Panc1 (cell line): ENCODE measurements at regions not wholly inside any gene's neighbourhood (a gene's known extent, or its start where the extent isn't known, plus 50 kb on each side); places are given as distances from the start of the nearest gene placed in this dataset.

Experiments used
- TF ChIP-seq, protein P1 (sequence below): fragments of 450-650 bp; IDR thresholded peaks from 2 replicates; pipeline ENCODE4 v1.5.1; 2017; ENCODE audit warnings: mild to moderate bottlenecking
- TF ChIP-seq, protein P2 (sequence below), 2 experiments: IDR thresholded peaks; 2 replicates each; pipeline ENCODE4 v1.6.1; 2011 to 2012; ENCODE audit warnings: low read depth in 2 of 2, control low read depth in 1 of 2, low read length in 1 of 2, mild to moderate bottlenecking in 1 of 2, moderate library complexity in 1 of 2; ENCODE audit not compliant: insufficient read depth in 1 of 2

GRCh38 chr7:47211519-47211973, 370.4 kb downstream of the TNS3 start:
- TF ChIP-seq, protein P1, sequence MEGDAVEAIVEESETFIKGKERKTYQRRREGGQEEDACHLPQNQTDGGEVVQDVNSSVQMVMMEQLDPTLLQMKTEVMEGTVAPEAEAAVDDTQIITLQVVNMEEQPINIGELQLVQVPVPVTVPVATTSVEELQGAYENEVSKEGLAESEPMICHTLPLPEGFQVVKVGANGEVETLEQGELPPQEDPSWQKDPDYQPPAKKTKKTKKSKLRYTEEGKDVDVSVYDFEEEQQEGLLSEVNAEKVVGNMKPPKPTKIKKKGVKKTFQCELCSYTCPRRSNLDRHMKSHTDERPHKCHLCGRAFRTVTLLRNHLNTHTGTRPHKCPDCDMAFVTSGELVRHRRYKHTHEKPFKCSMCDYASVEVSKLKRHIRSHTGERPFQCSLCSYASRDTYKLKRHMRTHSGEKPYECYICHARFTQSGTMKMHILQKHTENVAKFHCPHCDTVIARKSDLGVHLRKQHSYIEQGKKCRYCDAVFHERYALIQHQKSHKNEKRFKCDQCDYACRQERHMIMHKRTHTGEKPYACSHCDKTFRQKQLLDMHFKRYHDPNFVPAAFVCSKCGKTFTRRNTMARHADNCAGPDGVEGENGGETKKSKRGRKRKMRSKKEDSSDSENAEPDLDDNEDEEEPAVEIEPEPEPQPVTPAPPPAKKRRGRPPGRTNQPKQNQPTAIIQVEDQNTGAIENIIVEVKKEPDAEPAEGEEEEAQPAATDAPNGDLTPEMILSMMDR: no peak
- TF ChIP-seq, protein P2, sequence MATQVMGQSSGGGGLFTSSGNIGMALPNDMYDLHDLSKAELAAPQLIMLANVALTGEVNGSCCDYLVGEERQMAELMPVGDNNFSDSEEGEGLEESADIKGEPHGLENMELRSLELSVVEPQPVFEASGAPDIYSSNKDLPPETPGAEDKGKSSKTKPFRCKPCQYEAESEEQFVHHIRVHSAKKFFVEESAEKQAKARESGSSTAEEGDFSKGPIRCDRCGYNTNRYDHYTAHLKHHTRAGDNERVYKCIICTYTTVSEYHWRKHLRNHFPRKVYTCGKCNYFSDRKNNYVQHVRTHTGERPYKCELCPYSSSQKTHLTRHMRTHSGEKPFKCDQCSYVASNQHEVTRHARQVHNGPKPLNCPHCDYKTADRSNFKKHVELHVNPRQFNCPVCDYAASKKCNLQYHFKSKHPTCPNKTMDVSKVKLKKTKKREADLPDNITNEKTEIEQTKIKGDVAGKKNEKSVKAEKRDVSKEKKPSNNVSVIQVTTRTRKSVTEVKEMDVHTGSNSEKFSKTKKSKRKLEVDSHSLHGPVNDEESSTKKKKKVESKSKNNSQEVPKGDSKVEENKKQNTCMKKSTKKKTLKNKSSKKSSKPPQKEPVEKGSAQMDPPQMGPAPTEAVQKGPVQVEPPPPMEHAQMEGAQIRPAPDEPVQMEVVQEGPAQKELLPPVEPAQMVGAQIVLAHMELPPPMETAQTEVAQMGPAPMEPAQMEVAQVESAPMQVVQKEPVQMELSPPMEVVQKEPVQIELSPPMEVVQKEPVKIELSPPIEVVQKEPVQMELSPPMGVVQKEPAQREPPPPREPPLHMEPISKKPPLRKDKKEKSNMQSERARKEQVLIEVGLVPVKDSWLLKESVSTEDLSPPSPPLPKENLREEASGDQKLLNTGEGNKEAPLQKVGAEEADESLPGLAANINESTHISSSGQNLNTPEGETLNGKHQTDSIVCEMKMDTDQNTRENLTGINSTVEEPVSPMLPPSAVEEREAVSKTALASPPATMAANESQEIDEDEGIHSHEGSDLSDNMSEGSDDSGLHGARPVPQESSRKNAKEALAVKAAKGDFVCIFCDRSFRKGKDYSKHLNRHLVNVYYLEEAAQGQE (IDR thresholded peaks at IDR 0.05; ENCODE audit: insufficient read depth in 1 of 2, low read depth in 2 of 2, low read length in 1 of 2): no peak
